ENCODE measurements at regions not wholly inside any gene's neighbourhood (a gene's known extent, or its start where the extent isn't known, plus 50 kb on each side); places are given as distances from the start of the nearest gene placed in this dataset.
"Not testable (repeated sequence)": the region's sequence is repeated elsewhere in the genome, so short reads cannot be mapped to it uniquely, and the experiment has no call there.

DNA sequence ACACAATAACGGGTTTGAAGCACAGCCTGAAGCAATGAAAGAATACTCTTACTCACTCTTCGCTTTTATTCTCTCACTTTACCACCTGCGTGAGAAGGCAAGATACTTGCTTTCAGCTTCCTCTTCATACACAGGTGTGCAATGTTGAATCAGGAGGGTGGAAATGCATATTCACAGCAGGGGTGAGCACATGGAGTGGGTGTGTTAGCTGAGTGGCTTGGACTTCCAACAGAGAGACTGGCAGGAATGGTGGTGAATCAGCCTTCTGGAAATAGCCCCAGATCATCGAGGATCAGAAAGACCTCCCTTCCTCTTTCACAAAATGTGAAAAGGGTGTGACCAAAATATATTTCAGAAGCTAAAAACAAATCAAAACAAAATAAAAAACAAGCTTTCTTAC is 521.2 kb downstream of the STIM2 start:
- DNase-seq = no peak

- no peak for DNase-seq
These were observed 527.1 kb downstream of the STIM2 start for GRCh38 chr4:27387711-27388110.

DNA sequence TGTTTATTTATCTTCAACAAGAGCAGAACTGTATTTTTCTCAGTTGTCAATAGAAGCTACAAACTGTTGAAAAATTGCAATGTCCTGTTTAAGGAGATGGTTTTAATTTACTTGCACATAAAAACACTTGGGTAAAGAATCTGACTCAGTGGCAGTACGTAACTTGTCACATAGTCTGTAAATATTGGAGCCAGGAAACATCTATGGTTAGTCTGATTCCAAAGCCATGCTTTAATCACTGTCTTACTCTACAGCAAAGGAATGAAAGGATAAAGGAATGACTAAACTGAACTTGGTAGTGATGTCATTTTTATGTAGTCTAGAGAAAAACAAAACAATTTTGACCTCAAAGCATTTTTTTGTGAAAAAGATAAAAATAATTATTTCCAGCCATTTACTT is 537.2 kb downstream of the STIM2 start:
- no peak for DNase-seq

GRCh38 chr4:27398631-27399310 is 538.1 kb downstream of the STIM2 start:
- no peak for DNase-seq

DNA sequence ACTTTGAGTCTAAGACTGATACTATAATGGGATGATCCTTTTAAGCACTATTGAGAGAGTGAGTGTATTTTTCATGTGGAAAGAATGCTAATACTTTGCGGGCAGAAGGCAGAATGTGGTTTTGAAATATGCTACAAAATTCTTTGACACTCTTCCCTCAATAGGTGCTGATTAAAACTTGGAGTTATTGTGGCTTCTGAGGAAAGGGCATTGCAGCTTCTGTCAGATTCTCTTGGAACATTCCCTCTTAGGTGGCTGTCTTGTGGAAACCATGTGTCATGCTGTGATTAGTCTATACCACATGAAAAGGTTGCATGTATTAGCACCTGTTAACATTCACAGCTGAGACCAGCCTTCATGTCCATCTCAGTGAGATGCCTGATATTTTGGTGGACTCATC is 547.0 kb downstream of the STIM2 start:
- no peak for DNase-seq

DNA sequence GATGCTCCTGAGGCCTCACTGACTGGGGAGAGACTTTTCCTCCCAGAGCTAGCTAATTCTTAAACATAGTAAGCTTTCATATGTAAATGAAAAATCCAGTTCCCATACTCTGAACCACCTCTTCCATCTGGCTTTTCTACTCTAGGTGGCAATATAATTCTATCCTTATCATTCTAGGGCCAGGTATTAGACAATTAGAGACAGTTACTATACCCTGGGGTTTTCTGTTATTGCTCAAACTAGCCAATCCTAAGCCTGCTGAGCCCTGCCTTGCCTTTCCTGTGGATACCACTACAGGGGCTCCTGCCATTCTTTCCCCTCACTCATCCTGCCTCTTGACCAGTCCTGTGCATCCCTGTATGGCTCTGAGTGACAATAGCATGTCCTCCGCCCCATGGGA is 552.0 kb downstream of the STIM2 start:
- DNase-seq = no peak

DNA sequence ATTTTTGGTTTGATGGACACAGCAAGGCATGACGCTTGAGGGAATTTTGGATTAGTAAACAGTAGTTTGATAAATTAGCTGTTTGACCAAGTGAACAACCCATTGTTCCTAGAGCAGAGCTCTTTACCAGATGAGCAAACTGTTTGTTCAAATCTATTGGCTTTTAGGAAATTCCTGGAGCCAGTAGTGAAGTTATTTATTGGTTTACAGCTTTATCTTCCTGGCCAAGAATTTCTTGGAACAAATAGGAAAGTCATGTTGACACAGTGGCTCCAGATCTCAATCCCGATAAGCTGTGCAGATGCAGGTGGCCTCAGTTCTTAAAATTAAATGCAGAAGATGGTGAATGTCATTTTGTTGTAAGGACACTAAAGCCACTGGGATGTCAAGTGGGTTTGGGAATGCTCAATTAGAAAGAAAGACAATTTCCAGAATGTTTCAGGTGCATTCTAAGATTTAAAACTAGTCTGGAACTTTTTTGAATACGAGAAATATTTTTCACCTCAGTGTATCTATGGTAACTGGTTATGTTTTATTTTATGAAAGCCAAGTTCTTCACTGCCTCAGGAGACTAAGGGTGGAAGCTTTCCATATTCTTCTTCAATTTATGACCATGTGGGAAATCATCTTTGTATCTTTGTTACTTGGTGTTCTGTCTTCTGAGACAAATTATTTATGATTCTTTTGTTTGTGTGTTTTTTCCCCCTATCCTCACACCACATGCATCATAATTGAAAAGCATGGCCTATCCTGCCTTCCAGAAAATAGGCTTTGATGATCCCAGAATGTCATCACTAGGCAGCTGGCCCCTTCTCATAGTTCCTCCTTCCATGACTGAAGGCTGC is 554.5 kb downstream of the STIM2 start:
- DNase-seq = no peak

- no peak for DNase-seq
These were observed 568.0 kb downstream of the STIM2 start for GRCh38 chr4:27428661-27429060.

GRCh38 chr4:27429364-27429871 is 568.8 kb downstream of the STIM2 start:
- no peak for DNase-seq

DNA sequence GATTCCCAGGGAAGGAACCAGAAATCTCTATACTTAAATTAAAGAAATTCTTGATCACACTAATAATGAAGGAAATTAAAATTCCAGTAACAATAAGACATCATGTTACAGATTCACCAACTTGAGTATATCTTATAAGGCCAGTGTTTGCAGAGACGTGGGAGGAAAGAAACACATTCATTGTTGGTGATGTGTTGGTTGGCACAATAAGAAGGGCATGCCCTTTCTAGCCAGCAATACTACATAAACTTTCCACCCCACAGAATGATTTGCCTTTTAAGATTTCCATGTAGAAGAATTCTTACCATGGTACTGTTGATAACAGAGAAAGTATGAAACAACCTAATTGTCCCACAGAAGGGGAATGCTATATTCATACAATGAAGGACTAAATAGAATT is 581.5 kb downstream of the STIM2 start:
- no peak for DNase-seq

- not testable (repeated sequence) for DNase-seq
These were observed 582.0 kb downstream of the STIM2 start for GRCh38 chr4:27442661-27443060.

DNA sequence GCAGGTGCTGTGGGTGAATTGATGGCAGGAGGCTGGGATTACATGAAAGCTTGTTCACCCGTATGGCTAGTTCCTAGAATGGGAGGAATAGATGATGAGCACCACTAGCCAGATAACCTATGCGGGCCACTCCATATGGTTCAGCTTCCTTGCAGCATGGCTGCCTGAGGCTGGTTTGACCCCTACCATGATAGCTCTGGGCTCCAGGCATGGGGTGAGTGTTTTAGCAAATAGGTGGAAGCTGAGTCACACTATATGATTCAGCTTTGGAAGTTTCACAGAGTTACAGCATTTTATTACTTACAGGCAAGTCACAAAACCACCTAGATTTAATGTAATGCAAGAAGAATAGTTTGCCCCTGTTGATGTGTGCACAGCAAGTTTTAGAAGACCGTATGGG is 603.2 kb downstream of the STIM2 start:
- no peak for DNase-seq

- no peak for DNase-seq
These were observed 606.7 kb downstream of the STIM2 start for GRCh38 chr4:27467351-27467750.

DNA sequence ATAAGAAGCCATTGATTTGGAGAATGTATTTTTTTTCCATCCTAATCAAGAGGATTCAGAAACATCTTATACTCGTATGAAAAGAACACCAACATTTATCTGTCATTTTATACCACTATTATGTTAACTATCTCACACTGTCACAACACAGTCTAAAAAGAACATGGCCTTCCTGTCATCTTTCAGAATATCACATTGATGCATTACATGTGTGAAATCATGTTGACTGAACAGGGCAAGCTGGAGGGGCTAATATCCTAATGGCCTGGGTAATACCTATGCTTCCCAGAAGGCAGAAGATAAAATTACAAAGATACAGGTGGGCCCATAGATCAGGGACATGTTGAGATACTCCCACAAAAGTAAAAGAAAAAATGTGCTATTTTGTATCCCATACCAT is 611.7 kb downstream of the STIM2 start:
- DNase-seq = no peak

- DNase-seq = no peak
These were observed 614.0 kb downstream of the STIM2 start for GRCh38 chr4:27474691-27475090.

GRCh38 chr4:27484216-27484615 is 623.6 kb downstream of the STIM2 start:
- DNase-seq = no peak

GRCh38 chr4:27490315-27490714 is 629.7 kb downstream of the STIM2 start:
- DNase-seq = no peak

DNA sequence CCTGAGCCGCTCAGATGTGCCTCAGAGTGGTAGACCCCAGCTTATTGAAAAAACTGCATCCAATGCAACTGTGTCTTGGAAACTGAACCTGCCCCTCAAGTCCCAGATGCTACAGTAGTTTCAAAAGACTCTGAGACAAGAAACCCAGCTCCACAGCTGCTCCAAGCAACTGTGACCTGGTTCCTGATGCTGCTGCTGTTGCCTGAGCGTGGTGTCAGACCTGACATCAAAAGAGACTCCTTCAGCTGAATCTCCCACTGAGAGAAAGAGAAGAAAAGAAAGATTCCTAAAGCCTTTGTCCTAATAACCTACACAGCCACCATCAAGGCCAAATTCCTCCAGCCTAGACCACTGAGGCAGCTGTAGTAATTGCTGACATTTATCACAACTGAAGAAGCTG is 630.1 kb downstream of the STIM2 start:
- DNase-seq = no peak

- DNase-seq = no peak
These were observed 645.8 kb downstream of the STIM2 start for GRCh38 chr4:27506401-27506800.

DNA sequence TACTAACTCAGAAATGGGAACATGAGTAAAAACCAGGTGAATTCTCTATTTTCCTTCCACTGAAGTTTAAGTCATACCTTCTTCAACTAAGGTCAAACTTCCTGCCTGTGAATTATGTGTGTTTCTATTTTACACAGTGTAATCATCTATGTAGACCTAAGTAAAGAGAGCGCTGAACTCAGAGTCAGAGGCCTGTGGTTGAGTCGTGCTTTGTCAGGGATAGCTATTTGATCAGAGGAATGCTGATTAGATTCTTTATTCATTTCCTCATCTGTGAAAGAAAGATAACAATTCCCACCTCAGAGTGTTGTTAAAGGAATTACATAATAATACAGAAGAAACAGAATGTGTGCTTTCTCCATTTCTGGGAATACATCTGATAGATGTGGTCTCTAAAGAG is 654.1 kb downstream of the STIM2 start:
- no peak for DNase-seq

DNA sequence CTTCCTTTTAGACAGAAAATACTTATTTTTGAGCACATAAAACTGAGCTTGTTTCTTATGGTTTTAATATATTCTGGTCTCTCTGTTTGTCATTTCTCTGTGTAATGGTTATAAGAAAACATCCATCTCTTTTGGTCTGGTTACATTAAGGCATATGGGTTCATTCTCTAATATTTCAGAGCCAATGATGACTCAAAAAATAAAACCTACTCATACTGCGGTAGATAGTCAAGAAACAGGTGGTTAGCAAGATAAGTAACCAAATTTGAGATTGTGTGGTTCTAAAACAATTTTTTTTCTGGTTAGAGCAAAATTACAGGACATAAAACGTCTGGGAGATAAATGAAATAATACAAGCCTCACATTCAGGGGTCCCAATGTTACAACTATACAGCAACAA is 654.5 kb downstream of the STIM2 start:
- no peak for DNase-seq

DNA sequence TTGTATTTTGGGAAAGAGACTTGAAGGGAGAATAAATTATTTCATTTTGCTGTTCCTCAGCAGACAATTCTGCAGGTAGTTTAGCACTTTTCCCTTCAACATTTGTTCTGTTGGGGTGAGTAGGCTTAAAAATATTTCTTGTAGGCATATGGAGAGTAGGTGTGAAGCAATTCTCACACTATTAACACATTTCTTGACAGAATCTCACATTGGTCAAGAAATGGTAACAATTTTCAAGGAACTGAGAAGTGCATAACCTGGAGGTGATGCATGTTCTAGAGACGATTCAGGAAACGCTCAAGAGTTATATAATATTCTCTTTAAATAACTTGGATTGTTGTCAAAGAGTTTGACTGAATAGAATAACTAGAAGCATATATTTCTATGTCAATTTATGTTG is 658.2 kb downstream of the STIM2 start:
- no peak for DNase-seq

GRCh38 chr4:27524224-27524623 is 663.6 kb downstream of the STIM2 start:
- DNase-seq = no peak

GRCh38 chr4:27534488-27534887 is 673.8 kb downstream of the STIM2 start:
- DNase-seq = no peak
